ENCODE measurements at regions not wholly inside any gene's neighbourhood (a gene's known extent, or its start where the extent isn't known, plus 50 kb on each side); places are given as distances from the start of the nearest gene placed in this dataset.
"Not testable (repeated sequence)": the region's sequence is repeated elsewhere in the genome, so short reads cannot be mapped to it uniquely, and the experiment has no call there.

DNA sequence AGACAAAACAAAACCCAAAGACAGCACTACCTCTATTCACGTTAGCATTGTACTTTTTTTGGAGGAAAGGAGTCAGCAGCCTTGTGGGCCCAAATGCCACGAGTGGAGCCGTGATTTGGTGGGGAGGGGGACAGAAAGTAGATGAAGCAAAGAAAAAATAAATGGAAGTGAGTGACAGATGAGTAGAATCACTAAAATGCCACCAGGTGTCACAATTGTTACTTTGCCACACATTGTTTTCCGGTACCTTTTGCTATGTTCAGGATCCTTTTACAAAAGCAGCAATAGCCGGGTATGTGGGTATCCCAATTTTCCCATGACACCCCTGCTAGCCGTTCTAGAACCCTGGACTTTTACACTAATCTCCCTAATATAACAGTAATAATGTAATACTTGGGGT, 85.0 kb upstream of the AK4 start:
- DNase-seq = no peak

GRCh38 chr1:65064981-65065380, 83.0 kb upstream of the AK4 start:
- DNase-seq = no peak

DNA sequence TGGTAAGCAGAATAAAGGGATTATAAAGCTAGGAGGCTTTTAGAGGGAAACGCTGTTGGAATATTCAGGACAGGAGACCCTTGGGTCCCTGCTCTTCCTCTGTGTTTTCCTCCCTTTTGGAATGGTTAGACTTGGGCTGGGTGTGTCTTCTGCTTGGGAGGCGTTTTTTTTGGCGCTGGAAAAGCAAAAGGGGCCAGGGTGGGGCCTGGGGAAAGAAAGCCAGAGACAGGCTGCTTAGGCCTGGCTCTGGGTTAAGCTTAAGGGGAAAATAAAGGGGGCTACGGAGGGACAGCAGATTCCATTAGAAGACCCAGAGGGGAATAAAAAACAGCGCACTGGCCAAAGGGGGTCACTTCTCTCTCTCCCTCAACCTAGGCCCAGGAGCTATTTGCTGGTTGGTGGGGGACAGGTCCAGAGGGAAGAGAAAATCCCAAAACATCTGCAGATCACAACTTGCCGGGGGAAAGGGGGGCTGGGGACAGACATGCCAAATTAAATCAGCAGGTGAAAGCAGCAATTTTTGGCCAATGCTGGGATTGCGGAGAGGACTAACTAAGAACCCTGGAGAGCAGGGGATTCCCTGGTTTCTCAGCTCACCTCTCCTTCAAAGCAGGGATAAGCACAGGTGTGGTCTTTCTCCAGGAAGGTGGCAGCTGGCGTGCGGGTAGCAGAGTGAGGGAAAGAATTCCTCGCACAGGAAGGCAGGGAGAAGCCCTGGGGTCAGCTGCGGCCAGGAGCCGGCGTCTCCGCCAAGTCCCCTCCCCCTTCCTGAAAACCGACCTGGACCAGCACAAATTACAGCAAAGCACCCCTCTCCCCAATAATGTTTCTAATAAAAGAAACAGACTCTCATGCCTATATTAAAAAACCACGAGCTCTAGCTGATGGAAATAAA, 82.2 kb upstream of the AK4 start:
- peak; percentile 68 for DNase-seq

GRCh38 chr1:65066419-65066765, 81.6 kb upstream of the AK4 start:
- no peak for DNase-seq

- DNase-seq = peak; percentile 85
Measured at GRCh38 chr1:65066766-65067490, 81.1 kb upstream of the AK4 start.

DNA sequence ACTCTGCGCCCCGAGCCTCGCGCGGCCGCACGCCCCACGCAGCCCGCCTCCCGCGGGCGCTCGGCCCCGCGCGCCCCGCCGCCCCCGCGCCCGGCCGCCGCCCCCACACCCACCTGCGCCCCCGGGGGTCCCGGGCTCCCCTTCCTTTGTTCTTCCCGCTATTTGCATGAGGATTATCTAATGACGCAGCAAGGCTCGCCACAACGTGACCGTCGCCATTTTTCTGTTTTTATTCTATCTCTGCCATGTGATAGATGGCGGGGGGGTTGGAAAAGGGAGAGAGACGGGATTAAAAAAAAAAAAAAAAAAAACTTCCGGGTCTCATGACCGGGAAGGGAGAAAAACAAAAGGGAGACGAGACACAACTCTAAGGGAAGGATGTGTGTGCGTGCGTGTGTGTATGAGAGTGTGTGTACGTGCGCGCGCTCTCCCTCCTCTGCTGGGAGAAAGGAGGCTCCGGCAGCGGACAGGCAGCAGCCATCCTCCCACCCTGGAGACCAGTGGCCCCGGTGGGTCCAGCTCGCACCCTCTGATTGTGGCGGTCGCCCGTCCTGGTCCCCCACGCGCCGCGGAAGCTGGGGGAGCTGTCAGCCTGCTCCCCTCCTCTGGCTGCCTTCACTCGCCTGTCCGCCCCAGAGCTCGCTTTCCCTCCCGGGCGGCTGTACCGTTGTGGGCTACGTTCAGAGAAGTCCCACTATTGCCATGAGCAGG, 80.4 kb upstream of the AK4 start:
- DNase-seq = peak; percentile 78

- DNase-seq = no peak
Measured at GRCh38 chr1:65068202-65069010, 79.6 kb upstream of the AK4 start.

- no peak for DNase-seq
Measured at GRCh38 chr1:65069011-65069565, 78.9 kb upstream of the AK4 start.

- DNase-seq = no peak
Measured at GRCh38 chr1:65072845-65073244, 75.2 kb upstream of the AK4 start.

- DNase-seq = peak; percentile 66
Measured at GRCh38 chr1:65075123-65075976, 72.7 kb upstream of the AK4 start.

DNA sequence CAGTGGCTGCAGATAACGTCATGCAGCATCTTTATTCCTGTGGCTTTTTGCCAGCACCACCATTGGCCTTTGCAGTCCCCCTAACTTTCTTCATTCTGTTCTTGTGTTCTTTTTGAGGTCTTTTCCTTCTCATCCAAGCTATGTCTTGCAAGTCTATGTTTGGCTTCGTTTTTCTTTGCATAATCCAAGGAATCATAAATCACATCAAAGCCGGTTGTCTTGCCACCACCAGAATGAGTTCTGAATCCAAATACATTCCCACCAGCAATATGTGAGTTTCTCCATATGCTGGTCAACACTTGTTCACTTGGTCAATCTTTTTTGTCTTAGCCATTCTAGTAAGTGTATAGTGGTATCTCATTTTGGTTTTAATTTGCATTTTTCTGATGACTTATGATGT, 70.6 kb upstream of the AK4 start:
- no peak for DNase-seq

DNA sequence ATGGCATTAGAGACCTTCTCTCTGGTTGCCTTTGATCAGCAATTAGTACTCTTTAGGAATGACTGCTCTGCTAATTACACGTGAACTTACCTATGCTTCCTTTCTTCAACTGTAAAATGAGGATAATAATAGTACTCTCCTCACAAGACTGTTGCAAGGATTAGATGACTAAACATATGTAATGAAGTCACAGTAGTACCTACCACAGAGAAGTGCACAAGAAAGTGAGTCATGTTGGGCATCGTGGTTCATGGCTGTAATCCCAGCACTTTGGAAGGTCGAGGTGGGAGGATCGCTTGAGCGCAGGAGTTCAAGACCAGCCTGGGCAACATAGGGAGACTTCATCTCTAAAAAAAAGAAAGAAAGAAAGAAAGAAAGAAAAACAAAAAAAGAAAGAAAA, 68.1 kb upstream of the AK4 start:
- no peak for DNase-seq

- no peak for DNase-seq
Measured at GRCh38 chr1:65082346-65083040, 65.5 kb upstream of the AK4 start.

DNA sequence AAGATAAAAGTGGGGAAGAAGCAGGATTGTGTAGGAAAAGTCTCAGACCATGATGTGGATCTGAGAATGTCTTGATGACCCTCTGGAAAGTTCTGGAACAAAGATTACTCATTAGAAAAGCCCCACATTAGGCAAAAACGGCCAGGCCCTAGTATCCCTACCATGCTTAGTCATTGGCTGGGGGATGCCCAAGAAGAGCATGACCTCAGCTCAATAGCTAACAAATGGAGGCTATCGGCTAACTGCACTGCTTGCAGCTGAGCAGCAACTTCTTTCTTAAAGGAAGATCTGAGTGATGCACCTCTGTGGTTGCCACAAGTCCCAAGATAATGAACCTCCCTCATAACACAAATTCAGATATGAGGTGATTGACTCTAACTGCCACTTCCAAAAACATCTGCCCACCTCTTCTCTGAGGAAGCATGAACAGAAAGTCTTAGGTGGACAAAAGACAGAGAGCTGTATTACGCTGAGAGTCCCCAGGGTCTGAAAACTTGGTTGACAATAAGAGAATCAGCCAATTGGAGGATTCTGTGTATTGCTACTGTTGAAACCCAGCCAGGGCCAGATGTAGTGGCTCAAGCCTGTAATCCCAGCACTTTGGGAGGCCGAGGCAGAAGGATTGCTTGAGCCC, 64.6 kb upstream of the AK4 start:
- DNase-seq = no peak

DNA sequence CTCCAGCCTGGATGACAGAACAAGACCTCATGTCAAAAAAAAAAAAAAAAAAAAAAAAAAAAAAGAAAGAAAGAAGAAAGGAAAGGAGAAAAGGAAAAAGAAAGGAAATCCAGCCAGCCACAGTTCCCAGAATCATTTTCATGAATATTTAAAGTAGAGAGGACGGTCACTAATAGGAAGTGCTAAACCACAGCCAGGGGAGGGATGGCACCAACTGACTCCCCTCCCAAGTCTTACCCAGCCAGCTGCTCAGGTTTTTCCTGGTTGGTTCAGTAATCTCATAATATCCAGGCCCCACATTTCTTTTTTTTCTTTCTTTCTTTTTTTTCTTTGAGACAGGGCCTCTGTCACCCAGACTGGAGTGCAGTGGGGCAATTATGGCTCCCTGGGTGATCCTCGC, 63.9 kb upstream of the AK4 start:
- no peak for DNase-seq

DNA sequence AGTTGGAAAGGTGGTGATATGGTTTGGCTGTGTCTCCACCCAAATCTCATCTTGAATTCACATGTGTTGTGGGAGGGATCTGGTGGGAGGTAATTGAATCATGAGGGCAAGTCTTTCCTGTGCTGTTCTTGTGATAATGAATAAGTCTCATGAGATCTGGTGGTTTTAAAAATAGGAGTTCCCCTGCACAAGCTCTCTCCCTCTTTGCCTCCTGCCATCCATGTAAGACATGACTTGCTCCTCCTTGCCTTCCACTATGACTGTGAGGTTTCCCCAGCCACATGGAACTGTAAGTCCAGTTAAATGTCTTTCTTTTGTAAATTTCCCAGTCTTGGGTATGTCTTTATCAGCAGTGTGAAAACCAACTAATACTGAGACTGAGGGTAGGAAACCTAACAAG, 60.5 kb upstream of the AK4 start:
- not testable (repeated sequence) for DNase-seq

GRCh38 chr1:65090406-65090805, 57.6 kb upstream of the AK4 start:
- DNase-seq = no peak

GRCh38 chr1:65092691-65093090, 55.3 kb upstream of the AK4 start:
- DNase-seq = no peak

GRCh38 chr1:65097076-65097475, 50.9 kb upstream of the AK4 start:
- DNase-seq = no peak
